GM12891 (cell line): ENCODE measurements at regions not wholly inside any gene's neighbourhood (a gene's known extent, or its start where the extent isn't known, plus 50 kb on each side); places are given as distances from the start of the nearest gene placed in this dataset.
"Not testable (repeated sequence)": the region's sequence is repeated elsewhere in the genome, so short reads cannot be mapped to it uniquely, and the experiment has no call there.

Source experiments
- POLR2A ChIP-seq: IDR thresholded peaks from 2 replicates; pipeline ENCODE4 v1.6.1; 2011; ENCODE audit warnings: low read depth, low read length, control low read depth
- POLR2AphosphoS5 ChIP-seq: IDR thresholded peaks from 2 replicates; pipeline ENCODE4 v1.6.1; 2011; ENCODE audit warnings: low read depth, low read length, control low read depth
- TAF1 ChIP-seq: IDR thresholded peaks from 2 replicates; pipeline ENCODE4 v1.6.1; 2011; ENCODE audit warnings: low read depth, low read length, control low read depth

- TF ChIP-seq POLR2A, POLR2AphosphoS5, TAF1: not testable (repeated sequence)
These were observed 87.4 kb upstream of the CAB39 start for GRCh38 chr2:230625220-230625619.
